ENCODE measurements at regions not wholly inside any gene's neighbourhood (a gene's known extent, or its start where the extent isn't known, plus 50 kb on each side); places are given as distances from the start of the nearest gene placed in this dataset.

GRCh38 chr3:66095295-66096001 is 56.7 kb upstream of the MAGI1 start:
- H3K9me3 ChIP-seq = peaks cover 0 to 9% of the 10 kb centered on the region in 2 donors
- no peaks in the 10 kb centered on the region for H3K36me3 ChIP-seq
- H3K27me3 ChIP-seq = no peaks in the 10 kb centered on the region
- no peaks in the 10 kb centered on the region for H3K4me1 ChIP-seq
- no peak for TF ChIP-seq CTCF (IDR thresholded peaks at IDR 0.05)
- H3K27ac ChIP-seq = no peak overlapping the region
- no peak overlapping the region for H3K4me3 ChIP-seq
- no peak for DNase-seq (ENCODE audit: low spot score)

GRCh38 chr3:66093981-66094380 is 55.3 kb upstream of the MAGI1 start:
- Histone ChIP-seq H3K27me3 (no peaks in the 10 kb centered on the region), H3K4me1 (no peaks in the 10 kb centered on the region), H3K27ac (no peak overlapping the region), H3K9me3 (peaks cover 0 to 9% of the 10 kb centered on the region in 2 donors), H3K36me3 (no peaks in the 10 kb centered on the region), H3K4me3 (no peak overlapping the region)
- no peak for DNase-seq (ENCODE audit: low spot score)
- no peak for TF ChIP-seq CTCF (IDR thresholded peaks at IDR 0.05)

GRCh38 chr3:66092175-66092995 is 53.7 kb upstream of the MAGI1 start:
- Histone ChIP-seq H3K27ac (no peak overlapping the region), H3K36me3 (no peaks in the 10 kb centered on the region), H3K27me3 (no peaks in the 10 kb centered on the region), H3K4me1 (no peaks in the 10 kb centered on the region), H3K4me3 (no peak overlapping the region), H3K9me3 (peaks cover 0 to 9% of the 10 kb centered on the region in 2 donors)
- TF ChIP-seq CTCF (IDR thresholded peaks at IDR 0.05) = no peak
- DNase-seq (ENCODE audit: low spot score) = no peak

Measured in right atrium auricular region (tissue), 2 donors.